MM.1S (cell line): ENCODE measurements at regions not wholly inside any gene's neighbourhood (a gene's known extent, or its start where the extent isn't known, plus 50 kb on each side); places are given as distances from the start of the nearest gene placed in this dataset.

Experiments used
- CTCF ChIP-seq: fragments of 300-600 bp; sonication (generic); IDR thresholded peaks from 2 replicates; pipeline ENCODE4 v1.5.1; 2016; ENCODE audit warnings: antibody characterized with exemption, low read length, mixed read lengths
- EZH2phosphoT487 ChIP-seq: fragments of 300-600 bp; sonication (generic); IDR thresholded peaks from 2 replicates; pipeline ENCODE4 v1.6.1; 2018; ENCODE audit warnings: antibody characterized with exemption, low read length

DNA sequence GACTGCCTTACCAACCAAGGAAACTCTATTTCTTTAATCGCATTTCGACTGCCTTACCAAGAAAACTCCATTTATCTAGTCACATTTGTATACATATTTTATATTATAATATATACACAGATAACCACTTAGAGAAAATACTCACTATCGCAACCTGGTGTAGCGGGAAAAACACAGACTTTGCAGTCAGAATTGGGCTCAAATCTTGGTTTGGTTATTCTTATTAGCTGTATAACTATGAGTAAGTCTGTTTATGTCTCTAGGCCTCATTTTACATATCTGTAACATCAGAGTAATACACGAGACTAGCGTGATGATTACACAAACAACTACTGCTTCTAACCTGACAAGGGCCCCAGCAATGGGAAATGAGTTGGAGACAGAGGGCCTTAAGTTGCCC lies 127.5 kb upstream of the POU5F2 start:
- no peak for TF ChIP-seq CTCF
- TF ChIP-seq EZH2phosphoT487, result no peak
